SK-N-SH treated with all-trans-retinoic acid at 6 μM for 48 hours (cell line): ENCODE measurements at regions not wholly inside any gene's neighbourhood (a gene's known extent, or its start where the extent isn't known, plus 50 kb on each side); places are given as distances from the start of the nearest gene placed in this dataset.

ENCODE experiments used
- ATAC-seq: fragments of 200-7000 bp; cut with Tn5 transposase; 3 replicates; pipeline ENCODE4 v1.9.1; 2020; ENCODE audit warnings: mild to moderate bottlenecking, moderate library complexity
- ARNTL ChIP-seq: fragments of 450-650 bp; formaldehyde crosslinking; IDR thresholded peaks from 2 replicates; pipeline ENCODE4 v1.5.0; 2020; ENCODE audit warnings: low read depth, mild to moderate bottlenecking, moderate library complexity, borderline replicate concordance
- BACH2 ChIP-seq: fragments of 250-450 bp; sonication (Bioruptor Pico); IDR thresholded peaks from 2 replicates; pipeline ENCODE4 v1.9.0; 2021; ENCODE audit warnings: mild to moderate bottlenecking, borderline replicate concordance
- CREB5 ChIP-seq: fragments of 250-450 bp; sonication (Bioruptor Pico); IDR thresholded peaks from 2 replicates; pipeline ENCODE4 v1.5.1; 2020; ENCODE audit warnings: low read depth, mild to moderate bottlenecking, moderate library complexity
- CSDC2 ChIP-seq: fragments of 250-450 bp; sonication (Bioruptor Pico); IDR thresholded peaks from 2 replicates; pipeline ENCODE4 v1.5.0; 2020; ENCODE audit warnings: mild to moderate bottlenecking, moderate library complexity
- CSRNP3 ChIP-seq: fragments of 250-450 bp; sonication (Bioruptor Pico); IDR thresholded peaks from 2 replicates; pipeline ENCODE4 v1.5.1; 2021; ENCODE audit warnings: mild to moderate bottlenecking, moderate library complexity
- ESRRG ChIP-seq: fragments of 250-450 bp; sonication (Bioruptor Pico); IDR thresholded peaks from 2 replicates; pipeline ENCODE4 v1.6.1; 2021; ENCODE audit warnings: mild to moderate bottlenecking
- GLIS3 ChIP-seq: fragments of 250-450 bp; sonication (Bioruptor Pico); IDR thresholded peaks from 2 replicates; pipeline ENCODE4 v1.5.0; 2020; ENCODE audit warnings: mild to moderate bottlenecking, moderate library complexity
- ISL1 ChIP-seq: fragments of 250-450 bp; sonication (Bioruptor Pico); IDR thresholded peaks from 2 replicates; pipeline ENCODE4 v2.1.2; 2022; ENCODE audit warnings: mild to moderate bottlenecking, moderate library complexity
- OSR1 ChIP-seq: fragments of 250-450 bp; sonication (Bioruptor Pico); IDR thresholded peaks from 2 replicates; pipeline ENCODE4 v1.8.0; 2022; ENCODE audit warnings: moderate library complexity, mild to moderate bottlenecking, inconsistent platforms
- PATZ1 ChIP-seq: fragments of 250-450 bp; sonication (Bioruptor Pico); IDR thresholded peaks from 2 replicates; pipeline ENCODE4 v1.8.0; 2020; ENCODE audit warnings: mild to moderate bottlenecking, moderate library complexity, borderline replicate concordance
- POU6F1 ChIP-seq: fragments of 250-450 bp; sonication (Bioruptor Pico); IDR thresholded peaks from 2 replicates; pipeline ENCODE4 v1.8.0; 2021; ENCODE audit warnings: low read depth, mild to moderate bottlenecking, moderate library complexity, borderline replicate concordance
- PPARA ChIP-seq: fragments of 250-450 bp; sonication (Bioruptor Pico); IDR thresholded peaks from 2 replicates; pipeline ENCODE4 v1.5.0; 2020; ENCODE audit warnings: mild to moderate bottlenecking, borderline replicate concordance
- RARB ChIP-seq: fragments of 250-450 bp; sonication (Bioruptor Pico); IDR thresholded peaks from 2 replicates; pipeline ENCODE4 v1.8.0; 2021; ENCODE audit warnings: mild to moderate bottlenecking, moderate library complexity
- TCF4 ChIP-seq: fragments of 250-450 bp; sonication (Bioruptor Pico); IDR thresholded peaks from 2 replicates; pipeline ENCODE4 v1.8.0; 2021; ENCODE audit warnings: mild to moderate bottlenecking, moderate library complexity, borderline replicate concordance
- TOX ChIP-seq: fragments of 250-450 bp; sonication (Bioruptor Pico); IDR thresholded peaks from 2 replicates; pipeline ENCODE4 v1.8.0; 2021; ENCODE audit warnings: mild to moderate bottlenecking, moderate library complexity, borderline replicate concordance
- TSHZ2 ChIP-seq: fragments of 250-450 bp; sonication (Bioruptor Pico); IDR thresholded peaks from 2 replicates; pipeline ENCODE4 v1.5.0; 2020; ENCODE audit warnings: mild to moderate bottlenecking, moderate library complexity
- ZC3H10 ChIP-seq: fragments of 250-450 bp; sonication (Bioruptor Pico); IDR thresholded peaks from 2 replicates; pipeline ENCODE4 v1.5.1; 2021; ENCODE audit warnings: mild to moderate bottlenecking, moderate library complexity
- ZNF565 ChIP-seq: fragments of 450-650 bp; formaldehyde crosslinking; conservative IDR thresholded peaks from 2 replicates; pipeline ENCODE4 v1.5.0; 2020; ENCODE audit warnings: low read depth, mild to moderate bottlenecking, moderate library complexity
- ZNF70 ChIP-seq: fragments of 450-650 bp; formaldehyde crosslinking; IDR thresholded peaks from 2 replicates; pipeline ENCODE4 v1.5.0; 2020; ENCODE audit warnings: mild to moderate bottlenecking, moderate library complexity

GRCh38 chr1:90809093-90809492 is 92.0 kb upstream of the BARHL2 start (continued):
- TF ChIP-seq PATZ1 (CRISPR knock-in tag) = no peak
- no peak for TF ChIP-seq CSRNP3 (CRISPR knock-in tag)
- no peak for TF ChIP-seq ESRRG (CRISPR knock-in tag)
- TF ChIP-seq, all 23 proteins: peak for 0

GRCh38 chr1:90807329-90807728 is 90.2 kb upstream of the BARHL2 start:
- TF ChIP-seq CSRNP3 (CRISPR knock-in tag) (no peak), OSR1 (CRISPR knock-in tag) (no peak), ZNF70 (no peak), POU6F1 (CRISPR knock-in tag) (no peak), PPARA (no peak), TCF4 (CRISPR knock-in tag) (no peak), RARB (CRISPR knock-in tag) (no peak), ZC3H10 (no peak), GLIS3 (no peak), ZNF565 (CRISPR knock-in tag) (no peak), TOX (CRISPR knock-in tag) (no peak), CREB5 (CRISPR knock-in tag) (no peak), CSDC2 (CRISPR knock-in tag) (no peak), ISL1 (no peak), BACH2 (no peak), PATZ1 (CRISPR knock-in tag) (no peak), TSHZ2 (CRISPR knock-in tag) (no peak), ESRRG (CRISPR knock-in tag) (no peak)
- ATAC-seq = no peak

GRCh38 chr1:90802622-90803021 is 85.5 kb upstream of the BARHL2 start:
- no peak for TF ChIP-seq ARNTL
- TF ChIP-seq CSRNP3 (CRISPR knock-in tag) = no peak
- TF ChIP-seq PPARA = no peak
- ATAC-seq = no peak
